Right lobe of liver (tissue), 6 donors: ENCODE measurements at regions not wholly inside any gene's neighbourhood (a gene's known extent, or its start where the extent isn't known, plus 50 kb on each side); places are given as distances from the start of the nearest gene placed in this dataset.

ENCODE experiments used
- ATAC-seq, 4 donors: fragments of 200-7000 bp; cut with Tn5 transposase; one replicate each; pipeline ENCODE4 v1.9.1; 2020; ENCODE audit warnings: mild to moderate bottlenecking in 4 of 4, moderate library complexity in 4 of 4
- DNase-seq, 3 donors: peaks; one replicate each; pipeline ENCODE4 v3.0.0-alpha.2; 2020
- H3K27ac ChIP-seq, 3 donors: fragments of 200-600 bp; one replicate each; pipeline ENCODE4 v1.8.0; 2022
- H3K27me3 ChIP-seq, 2 donors: fragments of 200-600 bp; one replicate each; pipeline ENCODE4 v1.8.0; 2022
- H3K36me3 ChIP-seq, 4 donors: fragments of 200-600 bp; sonication (generic) in 1 of 4; one replicate each; pipeline versions ENCODE4 v1.5.1 to v1.8.0; 2017 to 2022; ENCODE audit warnings: control low read depth in 1 of 4
- H3K4me1 ChIP-seq, 4 donors: fragments of 200-600 bp; sonication (generic) in 1 of 4; one replicate each; pipeline versions ENCODE4 v1.5.1 to v1.8.0; 2017 to 2022; ENCODE audit warnings: control low read depth in 1 of 4
- H3K4me3 ChIP-seq, 3 donors: fragments of 200-600 bp; one replicate each; pipeline ENCODE4 v1.8.0; 2022
- H3K9me3 ChIP-seq, 4 donors: fragments of 200-600 bp; sonication (generic) in 1 of 4; one replicate each; pipeline versions ENCODE4 v1.5.1 to v1.8.0; 2017 to 2022; ENCODE audit warnings: control low read depth in 1 of 4
- POLR2A ChIP-seq: fragments of 450-650 bp; IDR thresholded peaks from one replicate; pipeline ENCODE4 v1.6.1; 2017; ENCODE audit warnings: antibody characterized with exemption, mild to moderate bottlenecking
- WGBS: methylation state at CpG from one replicate; pipeline ENCODE4 v1.1.6; 2018; ENCODE audit warnings: low coverage, low lambda C conversion rate; ENCODE audit not compliant: insufficient coverage; ENCODE audit errors: missing lambda C conversion rate; 5-methylcytosine and 5-hydroxymethylcytosine counted together
- intact Hi-C, 2 donors: fragments of 100-400 bp; cut with DNase I; formaldehyde crosslinking; loops; one replicate each; pipeline versions ENCODE4 v1.11.2 to v1.14.1; 2022
- TF ChIP-seq, protein P1 (sequence below), 4 donors: fragments of 200-600 bp in 3 of 4; fragments of 450-650 bp in 1 of 4; IDR thresholded peaks; one replicate each; pipeline versions ENCODE4 v1.5.1 to v1.8.0; 2016 to 2022; ENCODE audit warnings: antibody characterized with exemption in 4 of 4, mild to moderate bottlenecking in 2 of 4
- donor health status: DM: no; HTN: yes; CAD: no.
- donor health status: DM: no; HTN: no; CAD: no.
- donor health status: DM: no; HTN: no; CAD: no.
- donor health status: DM: no; HTN: yes; CAD: no.
- donor health status: DM: no; HTN: yes; CAD: no.

- H3K9me3 ChIP-seq = no peaks in the 10 kb centered on the region
- no peaks in the 10 kb centered on the region for H3K36me3 ChIP-seq
- no peak overlapping the region for H3K27ac ChIP-seq
- DNase-seq = no peak
- intact Hi-C loops = no loop called here
- no peak overlapping the region for H3K4me3 ChIP-seq
- TF ChIP-seq POLR2A = no peak
- TF ChIP-seq, protein P1, sequence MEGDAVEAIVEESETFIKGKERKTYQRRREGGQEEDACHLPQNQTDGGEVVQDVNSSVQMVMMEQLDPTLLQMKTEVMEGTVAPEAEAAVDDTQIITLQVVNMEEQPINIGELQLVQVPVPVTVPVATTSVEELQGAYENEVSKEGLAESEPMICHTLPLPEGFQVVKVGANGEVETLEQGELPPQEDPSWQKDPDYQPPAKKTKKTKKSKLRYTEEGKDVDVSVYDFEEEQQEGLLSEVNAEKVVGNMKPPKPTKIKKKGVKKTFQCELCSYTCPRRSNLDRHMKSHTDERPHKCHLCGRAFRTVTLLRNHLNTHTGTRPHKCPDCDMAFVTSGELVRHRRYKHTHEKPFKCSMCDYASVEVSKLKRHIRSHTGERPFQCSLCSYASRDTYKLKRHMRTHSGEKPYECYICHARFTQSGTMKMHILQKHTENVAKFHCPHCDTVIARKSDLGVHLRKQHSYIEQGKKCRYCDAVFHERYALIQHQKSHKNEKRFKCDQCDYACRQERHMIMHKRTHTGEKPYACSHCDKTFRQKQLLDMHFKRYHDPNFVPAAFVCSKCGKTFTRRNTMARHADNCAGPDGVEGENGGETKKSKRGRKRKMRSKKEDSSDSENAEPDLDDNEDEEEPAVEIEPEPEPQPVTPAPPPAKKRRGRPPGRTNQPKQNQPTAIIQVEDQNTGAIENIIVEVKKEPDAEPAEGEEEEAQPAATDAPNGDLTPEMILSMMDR (IDR thresholded peaks at IDR 0.05) = no peak
- H3K27me3 ChIP-seq = no peaks in the 10 kb centered on the region
- whole genome bisulfite sequencing = 65% methylated on average over 6 of the region's 6 CpGs
- peaks cover 0 to 4% (median 0%) of the 10 kb centered on the region in 4 donors for H3K4me1 ChIP-seq
- no peak for ATAC-seq
Measured at GRCh38 chr21:28069450-28069923, 923.2 kb downstream of the LTN1 start.

GRCh38 chr21:28068455-28069358 lies 924.0 kb downstream of the LTN1 start:
- DNase-seq = no peak
- no peaks in the 10 kb centered on the region for H3K27me3 ChIP-seq
- 31% methylated on average over 4 of the region's 4 CpGs for WGBS
- H3K4me1 ChIP-seq = peaks cover 0 to 4% (median 0%) of the 10 kb centered on the region in 4 donors
- H3K27ac ChIP-seq = no peak overlapping the region
- H3K4me3 ChIP-seq = no peak overlapping the region
- intact Hi-C loops = no loop called here
- ATAC-seq = peak; percentile 27 to 70 (median 60)
- H3K9me3 ChIP-seq = no peaks in the 10 kb centered on the region
- no peaks in the 10 kb centered on the region for H3K36me3 ChIP-seq
- TF ChIP-seq POLR2A = no peak
- TF ChIP-seq, protein P1 (IDR thresholded peaks at IDR 0.05) = no peak

- WGBS = 65% methylated on average over 7 of the region's 7 CpGs
- intact Hi-C loops = no loop called here
- no peak for DNase-seq
Measured at GRCh38 chr21:28066596-28067387, 925.9 kb downstream of the LTN1 start.

GRCh38 chr21:28066076-28066475 lies 926.6 kb downstream of the LTN1 start:
- TF ChIP-seq, protein P1 (IDR thresholded peaks at IDR 0.05) = no peak
- no peak for TF ChIP-seq POLR2A

More at GRCh38 chr21:28066596-28067387, 925.9 kb downstream of the LTN1 start:
- Histone ChIP-seq H3K4me1 (peaks cover 0 to 4% (median 0%) of the 10 kb centered on the region in 4 donors), H3K9me3 (no peaks in the 10 kb centered on the region), H3K4me3 (no peak overlapping the region), H3K27ac (no peak overlapping the region), H3K27me3 (no peaks in the 10 kb centered on the region), H3K36me3 (no peaks in the 10 kb centered on the region)
- ATAC-seq = no peak
- TF ChIP-seq, protein P1 (IDR thresholded peaks at IDR 0.05) = no peak
- TF ChIP-seq POLR2A = no peak

More at GRCh38 chr21:28066076-28066475, 926.6 kb downstream of the LTN1 start:
- intact Hi-C loops = no loop called here
- H3K4me1 ChIP-seq = peaks cover 0 to 4% (median 0%) of the 10 kb centered on the region in 4 donors
- ATAC-seq (no peak), DNase-seq (no peak)
- WGBS = 29% methylated on average over 1 of the region's 1 CpG
- no peaks in the 10 kb centered on the region for H3K36me3 ChIP-seq
- no peaks in the 10 kb centered on the region for H3K9me3 ChIP-seq
- H3K27me3 ChIP-seq = no peaks in the 10 kb centered on the region
- no peak overlapping the region for H3K4me3 ChIP-seq
- H3K27ac ChIP-seq = no peak overlapping the region
